GM12864 (cell line): ENCODE measurements at regions not wholly inside any gene's neighbourhood (a gene's known extent, or its start where the extent isn't known, plus 50 kb on each side); places are given as distances from the start of the nearest gene placed in this dataset.

ENCODE experiments used
- DNase-seq: peaks from one replicate; pipeline ENCODE4 v3.0.0-alpha.2; 2011; ENCODE audit warnings: low read depth
- H3K4me3 ChIP-seq: 2 replicates; pipeline ENCODE4 v1.5.1; 2011; ENCODE audit warnings: mild to moderate bottlenecking, low read depth, low read length, control low read depth
- CTCF ChIP-seq: IDR thresholded peaks from 2 replicates; pipeline ENCODE4 v1.5.1; 2011; ENCODE audit warnings: low read depth, mild to moderate bottlenecking, moderate library complexity, low read length, control low read depth, inconsistent platforms; ENCODE audit errors: missing control alignments

- no peak for TF ChIP-seq CTCF
- DNase-seq, result no peak
- H3K4me3 ChIP-seq, result no peak overlapping the region
These were observed 86.3 kb downstream of the DACT2 start for GRCh38 chr6:168232989-168233874.

DNA sequence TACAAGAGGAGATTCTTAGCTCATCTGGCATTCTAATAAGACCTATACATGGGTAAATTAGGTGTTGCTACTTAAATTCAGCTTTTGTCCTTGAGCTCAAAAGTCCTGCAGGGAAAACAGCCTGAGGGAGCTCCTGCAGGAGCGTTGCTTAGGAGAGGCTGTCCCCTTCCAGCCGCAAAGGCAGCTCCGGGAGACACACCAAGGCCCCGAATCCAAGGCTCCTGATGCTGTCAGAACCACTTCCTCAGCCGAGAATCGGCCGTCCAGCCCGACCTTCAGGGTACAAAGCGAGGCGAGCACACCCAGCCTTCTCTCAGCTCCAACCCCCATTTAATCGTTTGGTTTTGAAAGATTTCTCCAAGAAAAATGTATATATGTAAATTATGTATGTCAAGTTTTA is 87.0 kb downstream of the DACT2 start:
- DNase-seq, result no peak
- no peak overlapping the region for H3K4me3 ChIP-seq
- TF ChIP-seq CTCF, result no peak

- no peak overlapping the region for H3K4me3 ChIP-seq
- no peak for TF ChIP-seq CTCF
These were observed 87.5 kb downstream of the DACT2 start for GRCh38 chr6:168232062-168232461.

DNA sequence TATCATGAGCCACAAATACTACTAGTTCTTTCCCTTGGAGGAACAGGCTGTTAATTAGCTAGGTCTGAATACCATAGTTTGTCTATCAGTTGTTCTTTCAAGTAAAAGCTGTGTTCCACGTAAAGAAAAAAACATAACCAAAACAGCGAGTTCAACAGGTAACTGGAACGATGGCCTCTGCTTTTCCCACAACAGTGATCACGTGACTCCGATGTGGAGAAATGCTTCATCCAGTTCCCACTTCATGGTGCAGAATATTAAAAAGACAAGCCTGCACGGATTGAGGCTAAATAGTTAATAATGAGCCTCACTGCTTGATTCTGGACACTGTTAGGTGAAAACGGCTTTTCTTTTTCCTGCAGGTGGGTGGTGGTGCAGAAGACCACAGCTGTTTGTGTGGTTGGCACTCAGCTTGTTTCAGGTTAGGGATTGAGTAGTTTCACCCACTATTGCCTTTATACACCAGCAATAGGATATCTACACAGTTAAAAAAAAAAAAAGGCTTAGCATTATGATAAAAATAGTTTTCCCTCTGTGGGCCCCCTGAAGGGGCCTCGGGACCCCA is 88.1 kb downstream of the DACT2 start:
- DNase-seq, result no peak
- no peak for TF ChIP-seq CTCF
- H3K4me3 ChIP-seq, result no peak overlapping the region

More at GRCh38 chr6:168232062-168232461, 87.5 kb downstream of the DACT2 start:
- DNase-seq, result no peak

DNA sequence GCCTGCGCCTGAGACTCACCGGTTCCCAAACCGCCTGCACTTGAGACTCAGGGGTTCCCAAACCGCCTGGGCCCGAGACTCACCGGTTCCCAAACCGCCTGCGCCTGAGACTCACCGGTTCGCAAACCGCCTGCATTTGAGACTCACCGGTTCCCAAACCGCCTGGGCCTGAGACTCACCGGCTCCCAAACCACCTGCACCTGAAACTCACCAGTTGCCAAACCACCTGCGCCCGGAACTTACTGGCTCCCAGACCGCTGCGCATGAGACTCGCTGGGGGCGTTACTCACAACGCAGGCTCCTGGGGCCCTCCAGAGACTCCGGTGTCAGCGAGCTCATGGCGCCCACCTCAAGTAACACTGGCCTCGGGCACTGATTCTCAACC is 90.2 kb downstream of the DACT2 start:
- H3K4me3 ChIP-seq, result no peak overlapping the region
- no peak for TF ChIP-seq CTCF
- DNase-seq, result no peak

DNA sequence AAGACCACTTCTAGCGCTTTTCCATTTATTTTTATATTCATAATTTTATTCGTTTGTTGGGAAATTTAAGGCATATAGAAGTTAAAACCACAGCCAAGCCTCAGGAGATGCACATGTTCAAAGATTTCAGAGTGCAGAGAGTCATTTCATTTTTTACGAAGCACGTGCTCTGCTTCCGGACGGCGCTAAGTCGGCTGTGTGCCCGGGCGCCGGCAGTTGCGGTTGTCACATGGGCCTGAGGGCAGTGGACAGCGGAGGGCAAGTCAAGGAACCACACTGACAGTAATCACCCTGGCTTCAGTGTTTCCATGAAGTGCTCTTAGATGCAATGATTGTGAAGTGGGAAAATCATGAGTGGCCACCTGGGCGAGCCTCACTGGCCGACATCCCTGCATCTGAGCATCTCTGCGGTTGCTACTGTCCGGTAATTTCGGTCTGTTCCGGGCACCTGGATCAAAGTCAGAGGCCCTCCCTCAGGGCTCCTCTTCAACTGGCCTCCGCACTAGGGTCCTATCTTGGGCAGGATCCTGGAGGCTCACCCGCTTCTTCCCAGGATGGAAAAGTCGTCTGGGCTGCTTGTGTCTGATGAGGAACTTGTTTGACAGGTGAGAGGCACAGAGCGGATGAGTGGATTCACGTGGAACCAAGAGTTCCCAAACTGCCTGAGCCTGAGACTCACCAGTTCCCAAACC is 90.8 kb downstream of the DACT2 start:
- DNase-seq, result no peak
- no peak overlapping the region for H3K4me3 ChIP-seq
- no peak for TF ChIP-seq CTCF
